ENCODE measurements at regions not wholly inside any gene's neighbourhood (a gene's known extent, or its start where the extent isn't known, plus 50 kb on each side); places are given as distances from the start of the nearest gene placed in this dataset.

DNA sequence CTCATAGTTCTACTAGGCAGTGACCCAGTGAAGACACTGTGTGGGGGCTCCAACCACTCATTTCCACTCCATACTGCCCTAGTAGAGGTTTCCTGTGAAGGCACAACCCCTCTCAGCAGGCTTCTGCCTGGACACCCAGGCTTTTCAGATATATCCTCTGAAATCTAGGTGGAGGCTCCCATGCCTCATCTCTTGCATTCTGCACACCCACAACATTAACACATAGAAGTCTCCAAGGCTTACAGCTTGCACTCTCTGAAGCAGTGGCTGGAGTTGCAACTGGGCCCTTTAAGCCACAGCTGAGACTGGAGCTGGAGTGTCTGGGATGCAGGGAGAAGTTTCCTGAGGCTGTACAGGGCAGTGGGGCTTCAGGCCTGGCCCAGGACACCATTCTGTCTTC, 347.7 kb upstream of the SPRY2 start:
- no peak for DNase-seq (ENCODE audit: low read depth in 1 of 2, low spot score in 1 of 2)
- TF ChIP-seq POLR2AphosphoS5 (IDR thresholded peaks at IDR 0.05; ENCODE audit: low read depth): no peak
- TF ChIP-seq, protein P1, sequence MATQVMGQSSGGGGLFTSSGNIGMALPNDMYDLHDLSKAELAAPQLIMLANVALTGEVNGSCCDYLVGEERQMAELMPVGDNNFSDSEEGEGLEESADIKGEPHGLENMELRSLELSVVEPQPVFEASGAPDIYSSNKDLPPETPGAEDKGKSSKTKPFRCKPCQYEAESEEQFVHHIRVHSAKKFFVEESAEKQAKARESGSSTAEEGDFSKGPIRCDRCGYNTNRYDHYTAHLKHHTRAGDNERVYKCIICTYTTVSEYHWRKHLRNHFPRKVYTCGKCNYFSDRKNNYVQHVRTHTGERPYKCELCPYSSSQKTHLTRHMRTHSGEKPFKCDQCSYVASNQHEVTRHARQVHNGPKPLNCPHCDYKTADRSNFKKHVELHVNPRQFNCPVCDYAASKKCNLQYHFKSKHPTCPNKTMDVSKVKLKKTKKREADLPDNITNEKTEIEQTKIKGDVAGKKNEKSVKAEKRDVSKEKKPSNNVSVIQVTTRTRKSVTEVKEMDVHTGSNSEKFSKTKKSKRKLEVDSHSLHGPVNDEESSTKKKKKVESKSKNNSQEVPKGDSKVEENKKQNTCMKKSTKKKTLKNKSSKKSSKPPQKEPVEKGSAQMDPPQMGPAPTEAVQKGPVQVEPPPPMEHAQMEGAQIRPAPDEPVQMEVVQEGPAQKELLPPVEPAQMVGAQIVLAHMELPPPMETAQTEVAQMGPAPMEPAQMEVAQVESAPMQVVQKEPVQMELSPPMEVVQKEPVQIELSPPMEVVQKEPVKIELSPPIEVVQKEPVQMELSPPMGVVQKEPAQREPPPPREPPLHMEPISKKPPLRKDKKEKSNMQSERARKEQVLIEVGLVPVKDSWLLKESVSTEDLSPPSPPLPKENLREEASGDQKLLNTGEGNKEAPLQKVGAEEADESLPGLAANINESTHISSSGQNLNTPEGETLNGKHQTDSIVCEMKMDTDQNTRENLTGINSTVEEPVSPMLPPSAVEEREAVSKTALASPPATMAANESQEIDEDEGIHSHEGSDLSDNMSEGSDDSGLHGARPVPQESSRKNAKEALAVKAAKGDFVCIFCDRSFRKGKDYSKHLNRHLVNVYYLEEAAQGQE (IDR thresholded peaks at IDR 0.05; ENCODE audit: insufficient replicate concordance, low read depth): no peak
- TF ChIP-seq, protein P2, sequence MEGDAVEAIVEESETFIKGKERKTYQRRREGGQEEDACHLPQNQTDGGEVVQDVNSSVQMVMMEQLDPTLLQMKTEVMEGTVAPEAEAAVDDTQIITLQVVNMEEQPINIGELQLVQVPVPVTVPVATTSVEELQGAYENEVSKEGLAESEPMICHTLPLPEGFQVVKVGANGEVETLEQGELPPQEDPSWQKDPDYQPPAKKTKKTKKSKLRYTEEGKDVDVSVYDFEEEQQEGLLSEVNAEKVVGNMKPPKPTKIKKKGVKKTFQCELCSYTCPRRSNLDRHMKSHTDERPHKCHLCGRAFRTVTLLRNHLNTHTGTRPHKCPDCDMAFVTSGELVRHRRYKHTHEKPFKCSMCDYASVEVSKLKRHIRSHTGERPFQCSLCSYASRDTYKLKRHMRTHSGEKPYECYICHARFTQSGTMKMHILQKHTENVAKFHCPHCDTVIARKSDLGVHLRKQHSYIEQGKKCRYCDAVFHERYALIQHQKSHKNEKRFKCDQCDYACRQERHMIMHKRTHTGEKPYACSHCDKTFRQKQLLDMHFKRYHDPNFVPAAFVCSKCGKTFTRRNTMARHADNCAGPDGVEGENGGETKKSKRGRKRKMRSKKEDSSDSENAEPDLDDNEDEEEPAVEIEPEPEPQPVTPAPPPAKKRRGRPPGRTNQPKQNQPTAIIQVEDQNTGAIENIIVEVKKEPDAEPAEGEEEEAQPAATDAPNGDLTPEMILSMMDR (IDR thresholded peaks at IDR 0.05; ENCODE audit: insufficient read depth, low read length): no peak
- TF ChIP-seq SPI1 (IDR thresholded peaks at IDR 0.05; ENCODE audit: borderline replicate concordance, low read depth): no peak
- no peak for TF ChIP-seq GABPA (IDR thresholded peaks at IDR 0.05; ENCODE audit: low read depth)

DNA sequence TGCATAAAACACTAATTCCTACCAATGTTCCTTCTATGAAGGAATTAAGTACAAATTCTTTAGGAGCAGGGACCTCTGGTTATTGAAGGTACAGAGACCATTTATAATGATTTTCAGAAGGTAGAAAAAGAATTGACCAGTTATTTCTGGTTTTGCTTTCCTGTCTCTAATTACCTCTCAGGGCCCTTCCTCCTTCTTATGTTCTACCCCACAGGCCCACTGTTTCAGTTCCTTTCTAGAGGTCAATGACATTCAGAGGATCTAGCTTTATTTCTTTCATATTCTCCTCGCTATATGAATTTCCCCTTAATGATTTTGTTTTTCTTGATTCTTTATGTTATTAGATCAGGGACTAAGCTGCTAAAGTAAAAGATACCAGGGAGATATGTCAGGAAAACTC, 345.0 kb upstream of the SPRY2 start:
- Histone ChIP-seq H3K27me3 (ENCODE audit: insufficient read depth, poor library complexity, severe bottlenecking) (no peaks in the 10 kb centered on the region), H3K27ac (replicated peaks) (no peak overlapping the region), H3K4me3 (replicated peaks; ENCODE audit: insufficient read depth, low read length) (no peak overlapping the region)
- DNase-seq (ENCODE audit: low read depth in 1 of 2, low spot score in 1 of 2): no peak
- TF ChIP-seq POLR2AphosphoS5 (IDR thresholded peaks at IDR 0.05; ENCODE audit: low read depth) (no peak), SPI1 (IDR thresholded peaks at IDR 0.05; ENCODE audit: borderline replicate concordance, low read depth) (no peak), GABPA (IDR thresholded peaks at IDR 0.05; ENCODE audit: low read depth) (no peak)
- TF ChIP-seq, protein P2 (IDR thresholded peaks at IDR 0.05; ENCODE audit: insufficient read depth, low read length): no peak
- TF ChIP-seq, protein P1 (IDR thresholded peaks at IDR 0.05; ENCODE audit: insufficient replicate concordance, low read depth): no peak

More for the DNA sequence above, 347.7 kb upstream of the SPRY2 start:
- Histone ChIP-seq H3K27me3 (ENCODE audit: insufficient read depth, poor library complexity, severe bottlenecking) (no peaks in the 10 kb centered on the region), H3K27ac (replicated peaks) (no peak overlapping the region), H3K4me3 (replicated peaks; ENCODE audit: insufficient read depth, low read length) (no peak overlapping the region)

DNA sequence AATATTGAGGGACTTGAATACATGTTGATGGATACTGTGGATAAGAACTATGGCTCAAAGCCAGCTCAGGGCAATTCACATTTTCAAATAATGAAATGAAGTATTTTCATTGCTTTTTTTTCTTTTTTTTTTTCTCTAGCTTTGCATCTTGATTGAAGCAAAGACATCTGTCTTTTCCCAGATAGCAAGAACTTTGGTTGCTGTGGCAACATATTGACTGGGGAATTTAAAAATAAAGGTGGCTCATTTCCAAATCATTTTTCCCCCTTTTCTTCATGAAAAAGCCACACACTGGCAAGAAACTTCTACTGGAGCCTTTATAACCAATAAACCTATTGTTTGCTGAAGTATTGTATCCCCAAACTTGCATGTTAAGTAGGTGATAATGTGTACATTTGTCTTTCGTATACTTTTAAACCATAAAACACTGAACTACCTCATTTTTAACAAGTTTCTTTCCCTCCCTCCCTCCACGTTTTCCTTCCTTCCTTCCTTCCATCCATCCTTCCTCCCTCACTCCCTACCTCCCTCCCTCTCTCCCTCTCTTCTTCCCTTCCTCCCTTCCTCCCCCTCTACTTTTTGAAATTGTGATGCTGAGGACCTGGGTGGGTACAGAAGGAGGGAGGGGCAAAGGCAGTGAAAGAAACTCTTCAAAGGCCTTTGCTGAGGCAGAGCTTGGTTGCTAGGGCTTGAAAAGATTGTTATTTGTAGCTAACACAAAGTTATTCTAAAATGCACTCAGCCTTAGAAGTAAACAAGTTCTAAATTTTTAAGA, 343.5 kb upstream of the SPRY2 start:
- no peak for DNase-seq (ENCODE audit: low read depth in 1 of 2, low spot score in 1 of 2)
- Histone ChIP-seq H3K27me3 (ENCODE audit: insufficient read depth, poor library complexity, severe bottlenecking) (no peaks in the 10 kb centered on the region), H3K4me3 (replicated peaks; ENCODE audit: insufficient read depth, low read length) (no peak overlapping the region), H3K27ac (replicated peaks) (no peak overlapping the region)
- no peak for TF ChIP-seq SPI1 (IDR thresholded peaks at IDR 0.05; ENCODE audit: borderline replicate concordance, low read depth)
- TF ChIP-seq, protein P2 (IDR thresholded peaks at IDR 0.05; ENCODE audit: insufficient read depth, low read length): no peak
- no peak for TF ChIP-seq GABPA (IDR thresholded peaks at IDR 0.05; ENCODE audit: low read depth)
- no peak for TF ChIP-seq POLR2AphosphoS5 (IDR thresholded peaks at IDR 0.05; ENCODE audit: low read depth)
- TF ChIP-seq, protein P1 (IDR thresholded peaks at IDR 0.05; ENCODE audit: insufficient replicate concordance, low read depth): no peak

All from HL-60 (cell line).